ENCODE measurements at regions not wholly inside any gene's neighbourhood (a gene's known extent, or its start where the extent isn't known, plus 50 kb on each side); places are given as distances from the start of the nearest gene placed in this dataset.

GRCh38 chr5:110088676-110089436 is 399.1 kb downstream of the MAN2A1 start (continued):
- TF ChIP-seq, protein P1, sequence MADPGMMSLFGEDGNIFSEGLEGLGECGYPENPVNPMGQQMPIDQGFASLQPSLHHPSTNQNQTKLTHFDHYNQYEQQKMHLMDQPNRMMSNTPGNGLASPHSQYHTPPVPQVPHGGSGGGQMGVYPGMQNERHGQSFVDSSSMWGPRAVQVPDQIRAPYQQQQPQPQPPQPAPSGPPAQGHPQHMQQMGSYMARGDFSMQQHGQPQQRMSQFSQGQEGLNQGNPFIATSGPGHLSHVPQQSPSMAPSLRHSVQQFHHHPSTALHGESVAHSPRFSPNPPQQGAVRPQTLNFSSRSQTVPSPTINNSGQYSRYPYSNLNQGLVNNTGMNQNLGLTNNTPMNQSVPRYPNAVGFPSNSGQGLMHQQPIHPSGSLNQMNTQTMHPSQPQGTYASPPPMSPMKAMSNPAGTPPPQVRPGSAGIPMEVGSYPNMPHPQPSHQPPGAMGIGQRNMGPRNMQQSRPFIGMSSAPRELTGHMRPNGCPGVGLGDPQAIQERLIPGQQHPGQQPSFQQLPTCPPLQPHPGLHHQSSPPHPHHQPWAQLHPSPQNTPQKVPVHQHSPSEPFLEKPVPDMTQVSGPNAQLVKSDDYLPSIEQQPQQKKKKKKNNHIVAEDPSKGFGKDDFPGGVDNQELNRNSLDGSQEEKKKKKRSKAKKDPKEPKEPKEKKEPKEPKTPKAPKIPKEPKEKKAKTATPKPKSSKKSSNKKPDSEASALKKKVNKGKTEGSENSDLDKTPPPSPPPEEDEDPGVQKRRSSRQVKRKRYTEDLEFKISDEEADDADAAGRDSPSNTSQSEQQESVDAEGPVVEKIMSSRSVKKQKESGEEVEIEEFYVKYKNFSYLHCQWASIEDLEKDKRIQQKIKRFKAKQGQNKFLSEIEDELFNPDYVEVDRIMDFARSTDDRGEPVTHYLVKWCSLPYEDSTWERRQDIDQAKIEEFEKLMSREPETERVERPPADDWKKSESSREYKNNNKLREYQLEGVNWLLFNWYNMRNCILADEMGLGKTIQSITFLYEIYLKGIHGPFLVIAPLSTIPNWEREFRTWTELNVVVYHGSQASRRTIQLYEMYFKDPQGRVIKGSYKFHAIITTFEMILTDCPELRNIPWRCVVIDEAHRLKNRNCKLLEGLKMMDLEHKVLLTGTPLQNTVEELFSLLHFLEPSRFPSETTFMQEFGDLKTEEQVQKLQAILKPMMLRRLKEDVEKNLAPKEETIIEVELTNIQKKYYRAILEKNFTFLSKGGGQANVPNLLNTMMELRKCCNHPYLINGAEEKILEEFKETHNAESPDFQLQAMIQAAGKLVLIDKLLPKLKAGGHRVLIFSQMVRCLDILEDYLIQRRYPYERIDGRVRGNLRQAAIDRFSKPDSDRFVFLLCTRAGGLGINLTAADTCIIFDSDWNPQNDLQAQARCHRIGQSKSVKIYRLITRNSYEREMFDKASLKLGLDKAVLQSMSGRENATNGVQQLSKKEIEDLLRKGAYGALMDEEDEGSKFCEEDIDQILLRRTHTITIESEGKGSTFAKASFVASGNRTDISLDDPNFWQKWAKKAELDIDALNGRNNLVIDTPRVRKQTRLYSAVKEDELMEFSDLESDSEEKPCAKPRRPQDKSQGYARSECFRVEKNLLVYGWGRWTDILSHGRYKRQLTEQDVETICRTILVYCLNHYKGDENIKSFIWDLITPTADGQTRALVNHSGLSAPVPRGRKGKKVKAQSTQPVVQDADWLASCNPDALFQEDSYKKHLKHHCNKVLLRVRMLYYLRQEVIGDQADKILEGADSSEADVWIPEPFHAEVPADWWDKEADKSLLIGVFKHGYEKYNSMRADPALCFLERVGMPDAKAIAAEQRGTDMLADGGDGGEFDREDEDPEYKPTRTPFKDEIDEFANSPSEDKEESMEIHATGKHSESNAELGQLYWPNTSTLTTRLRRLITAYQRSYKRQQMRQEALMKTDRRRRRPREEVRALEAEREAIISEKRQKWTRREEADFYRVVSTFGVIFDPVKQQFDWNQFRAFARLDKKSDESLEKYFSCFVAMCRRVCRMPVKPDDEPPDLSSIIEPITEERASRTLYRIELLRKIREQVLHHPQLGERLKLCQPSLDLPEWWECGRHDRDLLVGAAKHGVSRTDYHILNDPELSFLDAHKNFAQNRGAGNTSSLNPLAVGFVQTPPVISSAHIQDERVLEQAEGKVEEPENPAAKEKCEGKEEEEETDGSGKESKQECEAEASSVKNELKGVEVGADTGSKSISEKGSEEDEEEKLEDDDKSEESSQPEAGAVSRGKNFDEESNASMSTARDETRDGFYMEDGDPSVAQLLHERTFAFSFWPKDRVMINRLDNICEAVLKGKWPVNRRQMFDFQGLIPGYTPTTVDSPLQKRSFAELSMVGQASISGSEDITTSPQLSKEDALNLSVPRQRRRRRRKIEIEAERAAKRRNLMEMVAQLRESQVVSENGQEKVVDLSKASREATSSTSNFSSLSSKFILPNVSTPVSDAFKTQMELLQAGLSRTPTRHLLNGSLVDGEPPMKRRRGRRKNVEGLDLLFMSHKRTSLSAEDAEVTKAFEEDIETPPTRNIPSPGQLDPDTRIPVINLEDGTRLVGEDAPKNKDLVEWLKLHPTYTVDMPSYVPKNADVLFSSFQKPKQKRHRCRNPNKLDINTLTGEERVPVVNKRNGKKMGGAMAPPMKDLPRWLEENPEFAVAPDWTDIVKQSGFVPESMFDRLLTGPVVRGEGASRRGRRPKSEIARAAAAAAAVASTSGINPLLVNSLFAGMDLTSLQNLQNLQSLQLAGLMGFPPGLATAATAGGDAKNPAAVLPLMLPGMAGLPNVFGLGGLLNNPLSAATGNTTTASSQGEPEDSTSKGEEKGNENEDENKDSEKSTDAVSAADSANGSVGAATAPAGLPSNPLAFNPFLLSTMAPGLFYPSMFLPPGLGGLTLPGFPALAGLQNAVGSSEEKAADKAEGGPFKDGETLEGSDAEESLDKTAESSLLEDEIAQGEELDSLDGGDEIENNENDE (IDR thresholded peaks at IDR 0.05; ENCODE audit: insufficient replicate concordance, low read length) = no peak
- TF ChIP-seq JUN (IDR thresholded peaks at IDR 0.05; ENCODE audit: low read depth, low read length) = no peak
- no peak for TF ChIP-seq GTF2F1 (IDR thresholded peaks at IDR 0.05; ENCODE audit: borderline replicate concordance, low read depth, low read length)
- no peak for TF ChIP-seq JUND (IDR thresholded peaks at IDR 0.05; ENCODE audit: low read length)
- no peak for TF ChIP-seq KDM4A (IDR thresholded peaks at IDR 0.05; ENCODE audit: low read depth, low read length, severe bottlenecking)
- TF ChIP-seq, protein P2, sequence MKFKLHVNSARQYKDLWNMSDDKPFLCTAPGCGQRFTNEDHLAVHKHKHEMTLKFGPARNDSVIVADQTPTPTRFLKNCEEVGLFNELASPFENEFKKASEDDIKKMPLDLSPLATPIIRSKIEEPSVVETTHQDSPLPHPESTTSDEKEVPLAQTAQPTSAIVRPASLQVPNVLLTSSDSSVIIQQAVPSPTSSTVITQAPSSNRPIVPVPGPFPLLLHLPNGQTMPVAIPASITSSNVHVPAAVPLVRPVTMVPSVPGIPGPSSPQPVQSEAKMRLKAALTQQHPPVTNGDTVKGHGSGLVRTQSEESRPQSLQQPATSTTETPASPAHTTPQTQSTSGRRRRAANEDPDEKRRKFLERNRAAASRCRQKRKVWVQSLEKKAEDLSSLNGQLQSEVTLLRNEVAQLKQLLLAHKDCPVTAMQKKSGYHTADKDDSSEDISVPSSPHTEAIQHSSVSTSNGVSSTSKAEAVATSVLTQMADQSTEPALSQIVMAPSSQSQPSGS (IDR thresholded peaks at IDR 0.05; ENCODE audit: low read length) = no peak
- no peak for TF ChIP-seq BCL11A (IDR thresholded peaks at IDR 0.05; ENCODE audit: low read depth in 2 of 2, low read length in 2 of 2)
- TF ChIP-seq E2F6 (IDR thresholded peaks at IDR 0.05) = no peak
